GM19372 (cell line): ENCODE measurements at regions not wholly inside any gene's neighbourhood (a gene's known extent, or its start where the extent isn't known, plus 50 kb on each side); places are given as distances from the start of the nearest gene placed in this dataset.
"Not testable (repeated sequence)": the region's sequence is repeated elsewhere in the genome, so short reads cannot be mapped to it uniquely, and the experiment has no call there.

Source experiments
- ATAC-seq: cut with Tn5 transposase; IDR thresholded peaks from one replicate; pipeline ENCODE4 v1.9.1; 2021; ENCODE audit warnings: mild to moderate bottlenecking, low read depth, moderate library complexity; ENCODE audit not compliant: unreplicated experiment

- ATAC-seq, result no peak
Observed at GRCh38 chr12:19665121-19665900, 226.0 kb downstream of the AEBP2 start.

- no peak for ATAC-seq
Observed at GRCh38 chr12:19666070-19666469, 226.8 kb downstream of the AEBP2 start.

- no peak for ATAC-seq
Observed at GRCh38 chr12:19669793-19670192, 230.5 kb downstream of the AEBP2 start.

GRCh38 chr12:19671695-19672094, 232.4 kb downstream of the AEBP2 start:
- no peak for ATAC-seq

- ATAC-seq, result no peak
Observed at GRCh38 chr12:19674437-19674836, 235.1 kb downstream of the AEBP2 start.

GRCh38 chr12:19675361-19675760, 236.1 kb downstream of the AEBP2 start:
- ATAC-seq, result no peak

- ATAC-seq, result not testable (repeated sequence)
Observed at GRCh38 chr12:19678501-19678900, 239.2 kb downstream of the AEBP2 start.

GRCh38 chr12:19681007-19681406, 241.7 kb downstream of the AEBP2 start:
- ATAC-seq, result no peak

- ATAC-seq, result no peak
Observed at GRCh38 chr12:19683178-19683927, 244.1 kb downstream of the AEBP2 start.

- no peak for ATAC-seq
Observed at GRCh38 chr12:19687371-19687770, 248.1 kb downstream of the AEBP2 start.

- no peak for ATAC-seq
Observed at GRCh38 chr12:19688532-19688931, 249.2 kb downstream of the AEBP2 start.

GRCh38 chr12:19689226-19689625, 249.9 kb downstream of the AEBP2 start:
- no peak for ATAC-seq

GRCh38 chr12:19689801-19690472, 250.6 kb downstream of the AEBP2 start:
- ATAC-seq, result no peak

GRCh38 chr12:19692091-19692490, 252.8 kb downstream of the AEBP2 start:
- ATAC-seq, result no peak

- no peak for ATAC-seq
Observed at GRCh38 chr12:19692566-19692965, 253.3 kb downstream of the AEBP2 start.

GRCh38 chr12:19694627-19695026, 255.3 kb downstream of the AEBP2 start:
- no peak for ATAC-seq

GRCh38 chr12:19695244-19696098, 256.2 kb downstream of the AEBP2 start:
- no peak for ATAC-seq

- no peak for ATAC-seq
Observed at GRCh38 chr12:19700969-19701368, 261.7 kb downstream of the AEBP2 start.

GRCh38 chr12:19704966-19705365, 265.7 kb downstream of the AEBP2 start:
- no peak for ATAC-seq

GRCh38 chr12:19706936-19707335, 267.6 kb downstream of the AEBP2 start:
- ATAC-seq, result no peak
